Heart left ventricle (tissue), 13 donors: ENCODE measurements at regions not wholly inside any gene's neighbourhood (a gene's known extent, or its start where the extent isn't known, plus 50 kb on each side); places are given as distances from the start of the nearest gene placed in this dataset.
"Not testable (repeated sequence)": the region's sequence is repeated elsewhere in the genome, so short reads cannot be mapped to it uniquely, and the experiment has no call there.

Experiments used
- CTCF ChIP-seq, 12 donors: fragments of 200-600 bp; sonication (generic) in 4 of 12; IDR thresholded peaks; one replicate each; pipeline versions ENCODE4 v1.5.0 to v1.8.0; 2018 to 2022; ENCODE audit warnings: antibody characterized with exemption in 12 of 12, mild to moderate bottlenecking in 5 of 12
- POLR2A ChIP-seq, 2 donors: fragments of 450-650 bp; IDR thresholded peaks; one replicate each; pipeline ENCODE4 v1.6.1; 2017; ENCODE audit warnings: antibody characterized with exemption in 2 of 2, mild to moderate bottlenecking in 2 of 2, moderate library complexity in 2 of 2
- donor health status: ischemic (EF 13 %, LVEDD 7.1; RV severe dilation, severe dysfunction).
- donor health status: DM: no; HTN: yes; CAD: no.
- donor health status: DM: no; HTN: no; CAD: no.
- donor health status: ischemic (EF 25% LVEDD 6.9; RV normal size, moderate dysfunction).
- donor health status: ischemic (EF 25% LVEDD 5.7; RV mildly dilated, moderate dysfunction).
- donor health status: ischemic (EF 35%, LVEDD 5.7; RV mildly dilated, moderate dysfunction).
- donor health status: nonischemic (EF 11% LVEDD 7.7; RV severe dilation, severe dysfunction).
- donor health status: DM: yes; HTN: yes; CAD: no.
- donor health status: PGD.
- donor health status: ischemic (EF 29% LVEDD 5.4; RV normal size, mild dysfunction).
- donor health status: nonischemic (EF 23%, LVEDD 6.1; RV moderate dilation, normal function).

- not testable (repeated sequence) for TF ChIP-seq POLR2A, CTCF (IDR thresholded peaks at IDR 0.05)
These were observed 1632.3 kb downstream of the SPATA31A7 start for GRCh38 chr9:62822185-62822584.
